Dendritic cell treated with granulocyte-macrophage colony-stimulating factor and Interleukin-4, amounts not matched to agents 40 ng/mL and 50 ng/mL, for 4 days (primary cell): ENCODE measurements at regions not wholly inside any gene's neighbourhood (a gene's known extent, or its start where the extent isn't known, plus 50 kb on each side); places are given as distances from the start of the nearest gene placed in this dataset.
"Not testable (repeated sequence)": the region's sequence is repeated elsewhere in the genome, so short reads cannot be mapped to it uniquely, and the experiment has no call there.

Source experiments
- H3K27ac Mint-ChIP-seq: one replicate; pipeline ENCODE4 v1.8.0; 2022; ENCODE audit warnings: mild to moderate bottlenecking, mixed read lengths
- H3K27me3 Mint-ChIP-seq: one replicate; pipeline ENCODE4 v1.8.0; 2022; ENCODE audit warnings: mild to moderate bottlenecking, mixed read lengths
- H3K36me3 Mint-ChIP-seq: one replicate; pipeline ENCODE4 v1.8.0; 2022; ENCODE audit warnings: low read depth, mixed read lengths
- H3K4me1 Mint-ChIP-seq: one replicate; pipeline ENCODE4 v1.8.0; 2022; ENCODE audit warnings: low read depth, mixed read lengths
- H3K4me3 Mint-ChIP-seq: one replicate; pipeline ENCODE4 v1.8.0; 2022; ENCODE audit warnings: mild to moderate bottlenecking, moderate library complexity, mixed read lengths
- H3K9me3 Mint-ChIP-seq: one replicate; pipeline ENCODE4 v1.8.0; 2022; ENCODE audit warnings: mixed read lengths
- intact Hi-C: fragments of 100-400 bp; cut with micrococcal nuclease; formaldehyde crosslinking; loops from one replicate; pipeline ENCODE4 v1.15.0; 2022

DNA sequence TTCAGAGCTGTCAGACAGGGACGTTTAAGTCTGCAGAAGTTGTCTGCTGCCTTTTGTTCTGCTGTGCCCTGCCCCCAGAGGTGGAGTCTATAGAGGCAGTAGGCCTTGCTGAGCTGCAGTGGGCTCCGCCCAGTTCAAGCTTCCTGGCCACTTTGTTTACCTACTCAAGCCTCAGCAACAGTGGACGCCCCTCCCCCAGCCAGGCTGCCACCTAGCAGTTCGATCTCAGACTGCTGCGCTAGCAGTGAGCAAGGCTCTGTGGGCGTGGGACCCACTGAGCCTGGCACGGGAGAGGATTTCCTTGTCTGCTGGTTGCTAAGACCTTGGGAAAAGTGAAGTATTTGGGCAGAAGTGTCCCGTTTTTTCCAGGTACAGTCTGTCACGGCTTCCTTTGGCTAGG lies 59.6 kb upstream of the SMARCAD1 start:
- H3K4me3 Mint-ChIP-seq, H3K27ac Mint-ChIP-seq, H3K9me3 Mint-ChIP-seq, H3K36me3 Mint-ChIP-seq, H3K4me1 Mint-ChIP-seq, intact Hi-C loops, H3K27me3 Mint-ChIP-seq: not testable (repeated sequence)

DNA sequence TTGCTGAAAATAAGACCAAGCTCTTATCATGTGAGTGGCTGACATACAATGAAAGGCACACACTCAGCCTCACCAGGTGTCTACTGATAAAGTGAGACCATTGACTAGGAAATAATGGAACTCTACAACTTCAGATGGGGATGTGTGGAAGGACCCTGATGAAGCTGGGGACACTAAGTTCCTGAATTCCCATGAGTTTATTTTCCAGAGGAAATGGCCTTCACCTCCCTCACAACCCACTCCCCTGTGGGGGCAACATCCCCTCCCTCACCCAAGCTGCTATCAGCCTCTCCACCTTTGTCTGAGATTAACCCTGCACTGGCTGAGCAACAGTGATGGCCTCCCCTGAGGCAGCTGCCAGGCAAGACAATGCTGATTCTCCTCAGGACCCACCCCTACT lies 55.2 kb upstream of the SMARCAD1 start:
- H3K27me3 Mint-ChIP-seq, result no peaks in the 10 kb centered on the region
- H3K36me3 Mint-ChIP-seq, result no peaks in the 10 kb centered on the region
- no peaks in the 10 kb centered on the region for H3K4me1 Mint-ChIP-seq
- peaks cover 9% of the 10 kb centered on the region for H3K9me3 Mint-ChIP-seq
- H3K4me3 Mint-ChIP-seq, result no peak overlapping the region
- no peak overlapping the region for H3K27ac Mint-ChIP-seq
- intact Hi-C loops, result no loop called here

DNA sequence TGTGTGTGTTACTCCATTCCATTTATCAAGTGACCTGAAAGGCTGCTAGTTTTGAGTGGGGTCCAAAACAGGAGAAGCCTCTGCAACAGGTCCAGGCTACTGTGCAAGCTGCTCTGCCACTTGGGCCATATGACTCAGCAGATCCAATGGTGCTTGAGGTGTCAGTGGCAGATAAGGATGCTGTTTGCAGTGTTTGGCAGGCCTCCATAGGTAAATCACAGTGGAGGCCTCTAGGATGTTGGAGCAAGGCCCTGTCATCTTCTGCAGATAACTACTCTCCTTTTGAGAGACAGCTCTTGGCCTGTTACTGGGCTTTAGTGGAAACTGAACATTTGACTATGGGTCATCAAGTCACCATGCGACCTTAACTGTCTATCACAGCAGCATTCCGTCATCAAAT lies 52.3 kb upstream of the SMARCAD1 start:
- H3K9me3 Mint-ChIP-seq, result peaks cover 20% of the 10 kb centered on the region
- intact Hi-C loops, H3K27ac Mint-ChIP-seq, H3K4me1 Mint-ChIP-seq, H3K27me3 Mint-ChIP-seq, H3K36me3 Mint-ChIP-seq, H3K4me3 Mint-ChIP-seq: not testable (repeated sequence)

DNA sequence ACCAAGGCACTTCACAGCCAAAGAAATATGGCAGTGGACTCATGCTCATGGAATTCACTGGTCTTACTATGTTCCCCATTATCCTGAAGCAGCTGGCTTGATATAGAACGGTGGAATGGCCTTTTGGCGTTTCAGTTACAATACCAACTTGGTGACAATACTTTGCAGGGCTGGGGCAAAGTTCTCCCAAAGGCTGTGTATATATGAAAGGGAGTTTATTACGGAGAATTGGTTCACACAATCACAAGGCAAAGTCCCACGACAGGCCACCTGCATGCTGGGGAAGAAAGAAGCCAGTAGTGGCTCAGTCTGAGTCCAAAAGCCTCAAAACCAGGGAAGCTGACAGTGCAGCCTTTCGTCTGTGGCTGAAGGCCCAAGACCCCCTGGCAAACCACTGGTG lies 50.8 kb upstream of the SMARCAD1 start:
- intact Hi-C loops, result no loop called here
- Mint-ChIP-seq H3K4me1 (no peaks in the 10 kb centered on the region), H3K36me3 (no peaks in the 10 kb centered on the region), H3K27ac (no peak overlapping the region), H3K27me3 (no peaks in the 10 kb centered on the region), H3K9me3 (peaks cover 20% of the 10 kb centered on the region), H3K4me3 (no peak overlapping the region)
